IPS-15b (cell line): ENCODE measurements at regions not wholly inside any gene's neighbourhood (a gene's known extent, or its start where the extent isn't known, plus 50 kb on each side); places are given as distances from the start of the nearest gene placed in this dataset.

ENCODE experiments used
- H3K27me3 ChIP-seq: one replicate; pipeline ENCODE4 v1.6.1; 2013; ENCODE audit warnings: low read length; ENCODE audit not compliant: control insufficient read depth, insufficient read depth
- H3K36me3 ChIP-seq: one replicate; pipeline ENCODE4 v1.6.1; 2013; ENCODE audit warnings: low read length; ENCODE audit not compliant: control insufficient read depth, insufficient read depth
- H3K4me1 ChIP-seq: one replicate; pipeline ENCODE4 v1.6.1; 2013; ENCODE audit warnings: mild to moderate bottlenecking, low read length; ENCODE audit not compliant: control insufficient read depth, insufficient read depth
- H3K4me3 ChIP-seq: one replicate; pipeline ENCODE4 v1.5.1; 2013; ENCODE audit warnings: low read depth, low read length
- H3K9ac ChIP-seq: one replicate; pipeline ENCODE4 v1.6.1; 2013; ENCODE audit warnings: low read depth, mild to moderate bottlenecking, low read length
- H3K9me3 ChIP-seq: one replicate; pipeline ENCODE4 v1.6.1; 2013; ENCODE audit warnings: mild to moderate bottlenecking, low read length; ENCODE audit not compliant: control insufficient read depth, insufficient read depth

DNA sequence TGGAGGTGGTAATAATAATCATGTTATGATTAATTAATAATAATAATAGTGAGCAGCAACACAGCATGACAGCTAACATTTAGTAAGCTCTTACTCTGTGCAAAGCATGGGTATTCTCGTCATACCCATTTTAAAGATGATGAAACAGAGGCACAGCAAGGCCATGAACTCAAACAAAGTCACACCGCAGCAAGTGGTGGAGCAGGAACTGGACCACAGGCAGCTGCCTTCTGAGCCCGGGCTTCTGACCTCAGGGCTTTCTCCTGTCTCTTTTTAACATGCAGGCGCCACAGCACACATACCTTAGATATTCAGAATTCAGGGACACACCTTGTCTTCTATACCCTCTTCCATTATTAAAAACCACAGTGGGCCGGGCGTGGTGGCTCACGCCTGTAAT is 50.7 kb upstream of the SPATA12 start:
- Histone ChIP-seq H3K9me3 (no peaks in the 10 kb centered on the region), H3K9ac (no peak overlapping the region), H3K4me1 (peaks cover 8% of the 10 kb centered on the region), H3K36me3 (no peaks in the 10 kb centered on the region), H3K4me3 (no peak overlapping the region), H3K27me3 (no peaks in the 10 kb centered on the region)

DNA sequence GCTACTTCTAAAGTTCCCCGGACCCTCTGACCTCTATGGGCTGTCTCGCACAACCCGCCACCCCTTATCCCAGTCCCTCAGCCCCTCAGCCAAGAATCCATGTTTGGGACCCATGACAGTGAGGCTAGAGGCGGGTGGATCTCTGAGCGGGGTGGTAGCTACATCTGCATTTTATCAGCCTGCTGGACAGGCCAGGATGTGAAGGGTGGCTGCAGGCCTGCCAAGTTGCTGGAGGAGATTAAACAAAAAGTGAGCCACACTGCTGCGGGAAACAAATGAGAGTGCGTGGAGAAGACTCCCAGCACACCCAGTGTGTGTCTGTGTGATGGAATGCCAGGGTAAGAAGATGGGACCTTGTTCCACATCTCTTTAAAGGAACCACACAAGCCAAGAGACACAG is 51.1 kb upstream of the SPATA12 start:
- Histone ChIP-seq H3K36me3 (no peaks in the 10 kb centered on the region), H3K4me1 (peaks cover 8% of the 10 kb centered on the region), H3K9me3 (no peaks in the 10 kb centered on the region), H3K27me3 (no peaks in the 10 kb centered on the region), H3K9ac (no peak overlapping the region), H3K4me3 (no peak overlapping the region)

DNA sequence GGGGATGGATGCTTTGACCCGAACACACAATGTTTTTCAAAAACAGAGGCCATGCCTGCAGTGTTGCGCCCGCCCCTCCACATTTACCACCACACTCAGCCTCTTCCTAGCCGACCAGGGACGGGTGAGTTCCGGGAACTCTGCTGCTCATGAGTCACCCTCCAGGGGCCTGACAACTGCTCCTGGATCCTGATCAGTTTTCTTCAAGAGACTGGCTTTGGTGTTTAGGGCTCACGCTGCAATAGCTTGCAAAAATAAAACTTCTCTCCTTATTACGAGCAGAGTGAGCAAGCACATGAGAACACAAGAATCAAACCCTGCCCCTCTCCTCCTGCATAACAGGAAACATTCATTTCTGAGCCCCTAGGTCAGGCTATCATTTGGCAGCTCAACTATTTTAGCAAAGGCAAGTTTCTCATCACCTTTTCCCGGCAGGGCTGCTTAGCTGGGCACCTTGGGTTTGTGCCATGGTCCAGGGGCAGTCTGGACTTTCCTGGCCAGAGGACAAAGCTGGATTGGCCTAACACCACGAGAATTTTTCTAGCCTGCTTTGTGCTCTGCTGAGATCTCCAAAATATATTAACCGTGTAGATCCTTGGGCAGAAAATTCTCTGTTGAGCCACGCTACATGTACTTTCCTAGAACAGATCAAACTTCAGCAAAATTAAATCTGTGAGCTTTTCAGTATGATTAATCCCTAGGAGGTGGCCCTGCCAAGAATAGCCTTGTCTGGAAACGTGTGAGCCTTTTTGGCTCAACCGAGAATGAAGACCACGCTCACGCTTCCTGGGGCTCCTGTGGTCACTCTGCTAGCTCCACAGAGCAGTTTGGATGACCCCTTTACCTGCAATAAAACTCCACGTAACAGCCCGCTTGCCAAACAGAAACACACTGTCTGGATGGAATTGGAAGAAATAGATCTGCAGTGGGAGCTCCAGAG is 52.7 kb upstream of the SPATA12 start:
- H3K4me3 ChIP-seq: no peak overlapping the region
- no peaks in the 10 kb centered on the region for H3K9me3 ChIP-seq
- H3K36me3 ChIP-seq: no peaks in the 10 kb centered on the region
- peaks cover 8% of the 10 kb centered on the region for H3K4me1 ChIP-seq
- H3K9ac ChIP-seq: no peak overlapping the region
- H3K27me3 ChIP-seq: no peaks in the 10 kb centered on the region

DNA sequence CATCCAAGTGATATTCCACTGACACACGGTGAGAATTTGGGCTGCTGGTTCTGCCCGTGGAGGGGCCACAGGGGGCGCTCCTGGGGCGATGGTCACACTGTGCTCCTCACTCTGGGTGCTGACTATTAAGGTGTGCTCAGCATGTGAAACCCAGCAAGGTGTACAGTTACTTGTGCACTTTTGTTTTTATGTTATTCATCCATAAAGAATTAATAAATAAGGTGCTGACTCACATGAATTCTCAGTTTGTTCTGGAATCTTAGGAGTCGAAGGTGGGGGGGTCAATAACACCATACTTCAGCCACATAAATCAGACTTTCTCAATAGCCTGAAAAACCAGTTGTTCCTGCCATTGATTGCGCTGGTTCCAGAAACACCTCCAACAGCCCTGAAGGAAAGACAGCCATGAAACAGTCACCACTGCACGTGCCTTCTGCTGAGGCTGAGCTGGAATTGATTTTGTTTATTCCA is 53.5 kb upstream of the SPATA12 start:
- Histone ChIP-seq H3K27me3 (no peaks in the 10 kb centered on the region), H3K36me3 (no peaks in the 10 kb centered on the region), H3K4me3 (no peak overlapping the region), H3K4me1 (peaks cover 8% of the 10 kb centered on the region), H3K9me3 (no peaks in the 10 kb centered on the region), H3K9ac (no peak overlapping the region)

DNA sequence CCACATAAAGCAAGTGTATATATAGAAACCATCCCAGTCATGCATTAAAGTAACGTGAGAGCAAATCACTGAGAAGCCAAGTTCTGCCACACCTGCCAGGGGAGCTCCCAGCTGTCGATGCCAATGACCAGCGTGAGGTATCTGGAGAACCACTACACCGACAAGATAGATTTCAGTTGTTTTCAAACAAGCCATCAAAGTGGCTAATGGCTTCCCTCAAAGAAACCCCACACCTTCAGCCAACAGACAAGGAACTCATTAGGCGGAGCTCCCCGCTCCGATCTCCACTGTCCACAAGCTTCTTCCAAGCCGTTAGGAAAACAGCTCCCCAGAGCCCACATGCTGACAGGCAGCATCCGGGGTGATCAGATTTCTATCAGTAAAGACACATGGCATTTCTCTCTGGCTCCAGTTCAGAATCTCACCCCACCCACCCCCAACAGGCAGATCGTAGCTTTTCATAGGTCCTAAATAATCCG is 54.2 kb upstream of the SPATA12 start:
- Histone ChIP-seq H3K9ac (no peak overlapping the region), H3K27me3 (no peaks in the 10 kb centered on the region), H3K4me3 (no peak overlapping the region), H3K9me3 (no peaks in the 10 kb centered on the region), H3K4me1 (peaks cover 8% of the 10 kb centered on the region), H3K36me3 (no peaks in the 10 kb centered on the region)

DNA sequence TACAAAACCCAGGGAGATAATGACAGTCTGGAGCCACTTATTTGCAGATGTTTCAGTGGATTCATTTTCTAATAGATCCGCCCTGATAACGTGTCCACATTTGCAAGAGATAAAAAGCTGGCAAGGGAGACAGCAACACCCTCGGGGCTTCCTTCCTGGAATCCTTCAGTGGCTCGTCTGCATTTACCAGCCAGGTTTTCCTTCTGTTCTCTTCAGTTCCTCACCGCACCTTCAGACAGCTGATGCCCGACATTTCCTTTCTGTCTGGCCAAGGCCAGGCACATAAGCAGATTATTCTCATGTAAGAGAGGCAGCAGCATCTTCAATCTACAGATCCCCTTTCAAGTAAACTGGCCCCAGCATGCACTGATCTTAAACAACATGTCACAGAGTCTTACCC is 56.2 kb upstream of the SPATA12 start:
- no peak overlapping the region for H3K9ac ChIP-seq
- H3K4me1 ChIP-seq: peaks cover 8% of the 10 kb centered on the region
- no peaks in the 10 kb centered on the region for H3K27me3 ChIP-seq
- no peak overlapping the region for H3K4me3 ChIP-seq
- H3K36me3 ChIP-seq: no peaks in the 10 kb centered on the region
- no peaks in the 10 kb centered on the region for H3K9me3 ChIP-seq

DNA sequence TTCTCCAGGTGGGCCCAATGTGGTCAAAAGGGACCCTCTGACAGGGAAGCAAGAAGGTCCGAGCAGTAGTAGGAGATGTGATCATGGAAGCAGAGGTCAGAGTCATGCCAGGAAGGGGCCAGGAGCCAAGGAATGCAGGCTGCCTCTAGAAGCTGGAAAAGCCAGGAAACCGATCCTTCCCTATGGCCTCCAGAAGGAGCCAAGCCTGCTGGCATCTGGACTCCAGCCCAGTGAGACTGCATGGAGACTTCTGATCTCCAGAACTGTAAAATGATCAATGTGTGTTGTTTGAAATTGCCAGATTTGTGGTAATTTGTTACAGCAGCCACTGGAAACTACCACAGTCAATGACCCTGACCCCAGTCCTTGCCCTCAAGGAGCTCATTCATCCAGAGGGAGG is 56.8 kb upstream of the SPATA12 start:
- H3K36me3 ChIP-seq: no peaks in the 10 kb centered on the region

DNA sequence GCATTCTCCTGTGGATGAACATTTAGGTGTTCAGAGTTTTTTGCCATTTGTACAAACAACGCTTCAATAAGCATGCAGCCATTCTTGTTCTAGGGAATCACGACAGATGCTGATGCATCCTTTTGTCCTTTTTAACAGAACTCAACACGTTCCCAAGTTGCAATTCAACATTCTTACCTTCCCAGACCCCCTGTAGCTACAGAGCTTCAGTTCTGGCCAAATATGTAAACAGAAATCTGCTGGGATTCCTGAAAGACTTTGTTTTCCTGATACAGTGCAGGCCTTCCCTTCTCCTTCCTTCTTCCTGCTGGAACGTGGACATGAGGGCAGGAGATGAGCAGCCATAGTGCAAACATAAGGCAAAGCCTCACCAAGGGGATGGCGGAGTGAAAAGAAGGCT is 59.1 kb upstream of the SPATA12 start:
- H3K9me3 ChIP-seq: no peaks in the 10 kb centered on the region
- H3K4me1 ChIP-seq: no peaks in the 10 kb centered on the region
- no peak overlapping the region for H3K9ac ChIP-seq
- H3K27me3 ChIP-seq: no peaks in the 10 kb centered on the region
- H3K36me3 ChIP-seq: no peaks in the 10 kb centered on the region
- H3K4me3 ChIP-seq: no peak overlapping the region

More for the DNA sequence above, 56.8 kb upstream of the SPATA12 start:
- no peak overlapping the region for H3K9ac ChIP-seq
- no peaks in the 10 kb centered on the region for H3K9me3 ChIP-seq
- no peak overlapping the region for H3K4me3 ChIP-seq
- no peaks in the 10 kb centered on the region for H3K27me3 ChIP-seq
- H3K4me1 ChIP-seq: peaks cover 8% of the 10 kb centered on the region

DNA sequence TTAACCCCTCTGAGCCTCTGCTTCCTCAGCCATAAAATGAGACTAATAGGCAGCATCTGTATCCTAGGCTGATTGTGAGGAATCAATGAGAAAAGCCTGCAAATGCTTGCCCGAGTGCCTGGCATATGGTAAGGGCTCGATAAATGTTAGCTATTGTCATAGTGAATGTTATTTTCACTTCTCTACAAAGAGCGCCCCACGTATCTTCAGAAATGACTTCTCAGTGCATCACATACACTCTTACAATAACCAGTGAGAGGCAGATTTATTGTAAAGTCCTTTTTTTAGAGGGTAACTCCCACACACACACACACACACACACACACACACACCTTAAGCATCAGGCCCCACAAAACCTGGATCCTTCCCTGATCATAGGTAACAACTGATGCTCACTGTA is 60.5 kb upstream of the SPATA12 start:
- Histone ChIP-seq H3K9me3 (no peaks in the 10 kb centered on the region), H3K4me1 (no peaks in the 10 kb centered on the region), H3K4me3 (no peak overlapping the region), H3K9ac (no peak overlapping the region), H3K27me3 (no peaks in the 10 kb centered on the region), H3K36me3 (no peaks in the 10 kb centered on the region)

DNA sequence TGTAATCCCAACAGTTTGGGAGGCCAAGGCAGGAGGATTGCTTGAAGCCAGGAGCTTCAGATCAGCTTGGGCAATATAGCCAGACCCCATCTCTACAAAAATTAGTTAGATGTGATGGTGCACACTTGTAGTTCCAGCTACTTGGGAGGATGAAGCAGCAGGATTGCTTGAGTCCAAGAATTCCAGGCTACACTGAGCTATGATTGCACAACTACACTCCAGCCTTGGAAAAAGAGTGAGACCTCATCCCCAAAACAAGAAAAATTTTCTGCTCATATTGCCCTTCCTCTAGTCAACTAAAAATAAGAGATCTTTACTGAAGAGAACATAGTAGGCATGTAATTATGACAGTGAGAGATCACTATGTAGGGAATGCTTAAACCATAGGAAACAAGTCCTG is 60.9 kb upstream of the SPATA12 start:
- Histone ChIP-seq H3K9ac (no peak overlapping the region), H3K36me3 (no peaks in the 10 kb centered on the region), H3K4me1 (no peaks in the 10 kb centered on the region), H3K4me3 (no peak overlapping the region), H3K9me3 (no peaks in the 10 kb centered on the region), H3K27me3 (no peaks in the 10 kb centered on the region)

DNA sequence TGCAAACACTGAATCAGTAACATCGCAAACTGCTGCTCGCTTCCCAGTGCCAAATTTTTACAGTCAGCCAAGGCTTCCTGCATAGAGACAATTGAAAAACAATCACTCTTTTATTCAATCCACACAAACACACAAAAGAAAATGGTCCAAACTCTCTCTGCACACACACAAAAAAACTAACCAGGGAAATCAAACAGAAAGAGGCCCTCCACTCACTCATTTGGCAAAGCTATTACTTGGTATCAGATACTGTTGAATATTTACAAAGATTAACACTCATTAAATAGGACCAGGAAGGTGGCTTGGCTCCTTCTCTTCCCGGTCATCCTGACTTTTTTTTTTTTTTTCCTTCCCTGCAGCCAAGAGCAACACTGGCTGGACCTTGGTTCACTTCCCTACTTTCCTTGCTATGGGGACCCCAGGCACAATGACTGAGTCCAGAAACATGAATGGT is 62.4 kb upstream of the SPATA12 start:
- Histone ChIP-seq H3K9ac (no peak overlapping the region), H3K27me3 (no peaks in the 10 kb centered on the region), H3K36me3 (no peaks in the 10 kb centered on the region), H3K9me3 (no peaks in the 10 kb centered on the region), H3K4me1 (no peaks in the 10 kb centered on the region), H3K4me3 (no peak overlapping the region)

DNA sequence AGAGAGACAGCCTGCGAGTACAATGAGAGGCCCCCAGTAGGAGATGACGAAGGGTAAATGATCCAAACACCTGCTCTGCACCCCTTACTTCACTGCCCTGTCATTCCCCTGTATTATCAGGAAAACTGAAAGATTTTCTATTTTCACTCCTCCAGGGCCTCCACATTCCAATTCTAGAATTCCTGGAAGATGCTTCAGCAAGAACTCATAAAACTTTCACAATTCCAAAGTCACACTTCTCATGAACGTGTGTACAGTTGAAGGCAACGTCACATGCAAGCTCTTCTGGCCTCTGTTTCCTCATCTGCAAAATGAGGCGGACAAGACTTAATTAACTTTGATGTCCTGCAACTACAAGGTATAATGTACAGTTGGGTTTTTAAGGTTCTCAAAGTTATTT is 62.8 kb upstream of the SPATA12 start:
- Histone ChIP-seq H3K9ac (no peak overlapping the region), H3K36me3 (no peaks in the 10 kb centered on the region), H3K4me1 (no peaks in the 10 kb centered on the region), H3K4me3 (no peak overlapping the region), H3K9me3 (no peaks in the 10 kb centered on the region), H3K27me3 (no peaks in the 10 kb centered on the region)
